HG02884 (cell line): ENCODE measurements at regions not wholly inside any gene's neighbourhood (a gene's known extent, or its start where the extent isn't known, plus 50 kb on each side); places are given as distances from the start of the nearest gene placed in this dataset.

Experiments
- ATAC-seq: cut with Tn5 transposase; IDR thresholded peaks from one replicate; pipeline ENCODE4 v1.9.1; 2021; ENCODE audit warnings: mild to moderate bottlenecking, moderate library complexity; ENCODE audit not compliant: unreplicated experiment

- ATAC-seq = no peak
Observed at GRCh38 chr18:77811503-77811902, 561.9 kb downstream of the GALR1 start.

- no peak for ATAC-seq
Observed at GRCh38 chr18:77815666-77816338, 566.2 kb downstream of the GALR1 start.

DNA sequence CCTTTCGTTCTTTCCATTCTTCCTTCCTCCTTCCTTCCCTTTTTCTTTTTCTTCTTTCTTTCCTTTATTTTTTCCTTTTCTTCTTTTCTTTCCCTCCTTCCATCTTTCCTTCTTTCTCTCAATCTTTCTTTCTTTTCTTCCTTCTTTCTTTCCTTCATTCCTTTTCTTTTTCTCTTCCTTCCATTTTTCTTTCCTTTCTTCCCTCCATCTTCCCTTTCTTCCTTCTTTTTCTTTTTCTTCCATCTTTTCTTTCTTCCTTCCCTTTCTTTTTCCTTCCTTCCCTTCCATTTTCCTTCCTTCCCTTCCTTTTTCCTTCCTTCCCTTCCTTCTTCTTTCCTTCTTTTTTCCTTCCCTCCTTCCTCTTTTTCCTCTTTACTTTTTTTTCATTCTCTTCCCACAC, 568.7 kb downstream of the GALR1 start:
- no peak for ATAC-seq

DNA sequence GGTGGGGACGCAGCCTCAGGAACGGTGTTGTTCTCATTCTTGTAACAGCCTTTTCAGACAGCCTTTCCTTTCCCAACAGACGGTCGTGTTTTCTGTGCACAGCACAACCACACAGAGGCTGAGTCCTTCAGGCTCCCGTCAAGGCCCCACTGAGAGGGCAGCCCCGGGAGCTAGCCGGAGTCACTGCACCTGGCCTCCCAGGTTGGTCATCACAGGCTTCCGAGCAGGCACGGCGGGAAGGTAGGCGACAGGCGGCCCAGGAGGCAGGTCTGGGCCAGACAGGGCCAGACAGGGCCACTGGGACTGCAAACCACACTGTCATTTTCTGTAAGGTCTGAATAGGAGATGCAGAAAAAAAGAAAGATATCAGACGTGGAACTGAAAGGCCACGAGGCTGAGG, 570.8 kb downstream of the GALR1 start:
- ATAC-seq = no peak

GRCh38 chr18:77821892-77822291, 572.2 kb downstream of the GALR1 start:
- no peak for ATAC-seq

GRCh38 chr18:77822632-77823031, 573.0 kb downstream of the GALR1 start:
- no peak for ATAC-seq

GRCh38 chr18:77833807-77834206, 584.2 kb downstream of the GALR1 start:
- no peak for ATAC-seq

GRCh38 chr18:77851802-77852201, 602.2 kb downstream of the GALR1 start:
- ATAC-seq = no peak

DNA sequence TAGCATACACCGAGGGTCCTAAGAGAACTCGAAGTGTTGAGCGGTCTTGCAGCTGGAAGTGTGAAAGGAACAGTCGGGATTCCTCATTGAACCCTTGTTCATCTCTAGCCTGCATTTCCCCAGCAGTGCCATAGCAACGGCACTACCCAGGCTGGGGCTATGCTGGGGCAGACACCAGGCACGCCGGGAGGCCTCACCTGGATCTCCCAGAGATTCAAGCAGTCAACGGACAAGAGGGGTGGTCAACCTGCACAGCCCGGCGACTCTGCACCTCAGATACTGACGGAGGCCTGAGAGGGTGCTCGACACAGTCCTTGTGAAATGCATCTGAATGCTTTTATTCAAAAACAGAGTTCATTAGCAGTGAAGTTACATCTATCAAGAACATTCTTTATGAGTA, 604.2 kb downstream of the GALR1 start:
- ATAC-seq = no peak

GRCh38 chr18:77857678-77858655, 608.3 kb downstream of the GALR1 start:
- no peak for ATAC-seq

- ATAC-seq = no peak
Observed at GRCh38 chr18:77859634-77860033, 610.0 kb downstream of the GALR1 start.

DNA sequence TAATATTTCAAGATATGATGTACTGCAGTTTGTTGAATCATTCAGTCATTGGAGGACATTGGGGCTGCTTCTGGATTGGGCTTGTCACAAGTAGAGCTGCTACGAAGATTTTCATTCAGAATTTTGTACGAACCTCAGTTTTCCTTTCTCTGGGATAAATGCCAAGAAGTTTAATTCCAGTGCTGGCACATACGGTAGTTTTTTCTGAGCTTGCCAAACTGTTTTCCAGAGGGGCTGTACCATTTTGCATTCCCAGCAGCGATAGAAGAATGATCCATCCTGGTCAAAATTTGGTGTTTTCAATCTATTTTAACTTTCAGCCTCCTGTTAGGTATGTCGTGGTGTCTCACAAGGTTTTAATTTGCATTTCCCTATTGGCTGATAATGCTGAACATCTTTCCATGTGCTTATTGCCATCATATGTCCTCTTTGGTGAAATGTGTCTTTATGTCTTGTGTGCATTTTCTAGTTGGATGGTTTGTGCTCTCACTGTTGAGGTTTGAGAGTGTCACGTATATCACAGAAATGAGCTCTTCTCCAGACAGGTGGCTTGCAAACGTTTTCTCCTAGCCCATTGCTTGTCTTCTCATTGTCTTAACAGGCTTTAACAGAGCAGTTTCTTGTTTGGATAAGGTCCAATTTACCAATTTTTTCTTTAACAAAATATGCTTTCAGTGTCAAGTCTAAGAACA, 612.6 kb downstream of the GALR1 start:
- no peak for ATAC-seq

DNA sequence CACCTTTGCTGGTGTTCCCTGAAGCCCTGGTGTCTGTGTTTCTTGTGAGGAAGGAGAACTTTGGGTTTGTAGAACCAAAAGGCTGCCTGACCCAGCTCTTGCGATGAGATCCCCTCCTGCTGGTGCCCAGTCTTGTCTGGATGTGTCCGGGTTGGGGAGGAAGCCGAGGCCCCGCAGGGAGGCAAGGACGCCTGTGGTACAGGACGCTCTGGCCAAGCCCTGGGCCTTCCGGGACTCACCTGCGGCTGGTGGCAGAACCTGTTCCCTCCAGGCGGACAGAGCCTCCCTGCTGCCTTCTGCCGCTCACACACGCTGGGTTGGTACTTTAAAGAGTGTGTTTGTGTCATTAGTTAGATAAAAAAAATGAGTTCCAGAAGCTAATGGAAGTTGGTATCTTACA, 616.2 kb downstream of the GALR1 start:
- ATAC-seq = no peak

DNA sequence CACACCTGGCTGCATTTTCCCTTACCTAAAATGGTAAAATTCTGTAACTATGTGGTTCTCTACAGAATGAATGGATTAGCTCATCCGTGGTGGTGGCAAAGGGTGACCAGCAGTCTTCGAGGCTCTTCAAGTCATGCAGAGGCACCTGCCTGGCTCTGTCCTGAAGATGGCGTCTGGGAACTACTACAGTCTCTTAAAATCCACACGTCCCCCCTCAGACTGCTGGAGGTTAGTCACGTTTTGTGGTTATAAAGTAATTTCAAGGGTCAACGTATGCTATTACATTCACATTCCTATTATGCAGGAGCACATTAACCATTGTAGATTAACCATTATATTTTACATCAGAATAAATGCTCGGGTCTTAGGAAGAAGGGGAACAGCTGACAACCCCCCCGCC, 616.7 kb downstream of the GALR1 start:
- ATAC-seq = no peak

DNA sequence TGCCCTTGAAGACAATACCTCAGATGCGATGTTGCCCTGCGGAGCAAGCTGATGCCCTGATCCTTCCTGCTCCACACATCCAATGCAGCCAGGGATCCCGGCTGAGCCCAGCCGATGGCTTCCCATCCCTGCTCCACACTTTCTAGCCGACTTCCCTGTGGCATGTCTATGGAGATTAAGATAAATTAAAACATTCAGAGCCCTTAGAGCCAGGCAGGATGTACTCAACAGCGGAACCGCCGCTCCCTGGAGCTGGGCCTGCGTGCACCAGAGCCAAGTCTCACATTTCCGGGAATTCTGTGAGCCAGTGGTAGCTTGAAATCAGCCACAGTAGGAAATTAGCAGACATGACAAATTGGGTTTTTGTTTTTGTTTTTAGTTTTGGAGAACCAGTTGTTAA, 620.6 kb downstream of the GALR1 start:
- no peak for ATAC-seq

DNA sequence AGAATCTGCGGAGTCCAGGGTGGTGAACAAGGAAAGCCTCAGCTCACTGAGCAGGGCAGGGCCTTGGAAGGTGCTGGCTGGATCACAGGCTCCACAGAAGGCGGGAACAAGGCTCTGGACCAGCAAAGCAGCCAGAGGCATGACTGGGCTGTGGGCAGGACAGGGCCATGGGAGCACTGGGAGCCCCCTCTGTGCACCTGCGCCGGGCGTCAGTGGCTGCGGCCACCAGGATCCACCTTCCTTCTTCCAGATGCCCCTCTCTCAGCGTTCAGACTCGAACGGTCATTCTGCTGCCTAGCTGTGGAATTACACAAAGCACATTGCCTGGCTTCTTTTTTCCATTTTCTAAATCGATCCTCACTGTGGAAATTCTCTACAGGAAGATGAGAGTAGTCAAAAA, 621.2 kb downstream of the GALR1 start:
- no peak for ATAC-seq

DNA sequence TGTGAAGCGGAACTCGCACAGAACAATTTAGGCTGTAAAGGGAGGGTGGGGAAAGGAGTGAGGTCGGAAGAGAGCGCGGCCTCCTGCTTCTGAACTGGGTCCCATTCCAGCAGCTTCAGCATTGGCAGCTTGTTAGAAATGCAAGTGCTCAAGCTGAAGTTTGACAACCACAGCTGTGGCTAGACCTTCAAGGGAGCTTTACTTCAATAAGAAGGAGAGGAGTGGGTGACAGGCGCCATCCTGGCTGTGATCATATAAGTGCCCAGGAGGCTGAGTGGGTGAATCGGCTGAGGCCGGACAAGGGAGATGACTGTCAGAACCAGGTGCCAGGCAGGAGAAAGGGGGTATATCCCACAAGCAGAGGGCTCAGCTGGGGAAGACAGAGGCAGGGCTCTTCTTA, 622.5 kb downstream of the GALR1 start:
- no peak for ATAC-seq

DNA sequence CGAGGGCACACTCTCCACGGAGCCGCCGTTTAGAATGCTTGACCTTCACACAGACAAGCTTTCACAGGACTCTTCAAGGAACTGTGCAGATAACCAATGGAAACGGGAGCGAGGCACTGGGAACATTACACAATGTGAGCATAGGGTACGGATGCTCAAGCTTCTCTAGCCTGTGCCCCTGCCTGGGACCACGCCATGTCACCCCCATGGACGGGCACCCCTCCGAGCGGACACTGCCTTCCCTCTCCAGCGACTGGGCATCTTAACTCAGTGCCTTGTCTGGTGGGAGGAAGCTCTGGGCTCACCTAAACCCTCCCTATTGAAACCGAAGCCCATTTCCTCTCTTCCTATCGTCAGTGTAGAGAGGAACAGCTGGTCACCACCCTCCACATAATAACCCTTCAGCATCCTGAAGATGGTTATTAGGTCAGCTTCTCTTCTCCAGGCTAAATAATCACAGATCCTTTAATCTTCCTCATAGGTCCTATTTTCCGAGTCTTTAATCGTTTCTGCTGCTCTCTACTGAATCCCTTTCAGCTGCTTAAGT, 626.7 kb downstream of the GALR1 start:
- no peak for ATAC-seq

- no peak for ATAC-seq
Observed at GRCh38 chr18:77879829-77880228, 630.2 kb downstream of the GALR1 start.

GRCh38 chr18:77884454-77884853, 634.8 kb downstream of the GALR1 start:
- ATAC-seq = no peak

GRCh38 chr18:77894060-77894459, 644.4 kb downstream of the GALR1 start:
- no peak for ATAC-seq
